H9 (cell line): ENCODE measurements at regions not wholly inside any gene's neighbourhood (a gene's known extent, or its start where the extent isn't known, plus 50 kb on each side); places are given as distances from the start of the nearest gene placed in this dataset.

Experiments used
- DNase-seq: peaks from one replicate; pipeline ENCODE4 v3.0.0-alpha.2; 2017
- H2AFZ ChIP-seq: one replicate; pipeline ENCODE4 v1.6.1; 2013; ENCODE audit warnings: mild to moderate bottlenecking, low read length, control low read depth, moderate library complexity
- H2AK5ac ChIP-seq: 2 replicates; pipeline ENCODE4 v1.6.1; 2013; ENCODE audit warnings: low read length, control low read depth, mixed read lengths; ENCODE audit not compliant: insufficient read length
- H2BK120ac ChIP-seq: one replicate; pipeline ENCODE4 v1.6.1; 2013; ENCODE audit warnings: low read depth, mild to moderate bottlenecking, low read length, control low read depth, inconsistent platforms; ENCODE audit not compliant: poor library complexity, severe bottlenecking
- H2BK12ac ChIP-seq: 2 replicates; pipeline ENCODE4 v1.6.1; 2013; ENCODE audit warnings: low read length, control low read depth, mixed read lengths, low read depth; ENCODE audit not compliant: insufficient read length
- H2BK15ac ChIP-seq: 2 replicates; pipeline ENCODE4 v1.6.1; 2013; ENCODE audit warnings: low read depth, low read length, control low read depth
- H2BK20ac ChIP-seq: one replicate; pipeline ENCODE4 v1.6.1; 2013; ENCODE audit warnings: low read depth, mild to moderate bottlenecking, low read length, control low read depth, inconsistent platforms; ENCODE audit not compliant: poor library complexity, severe bottlenecking
- H2BK5ac ChIP-seq: 2 replicates; pipeline ENCODE4 v1.6.1; 2013; ENCODE audit warnings: low read length, control low read depth, mixed read lengths; ENCODE audit not compliant: insufficient read length
- H3K14ac ChIP-seq: 2 replicates; pipeline ENCODE4 v1.6.1; 2013; ENCODE audit warnings: low read length, control low read depth; ENCODE audit not compliant: insufficient read depth
- H3K18ac ChIP-seq: 2 replicates; pipeline ENCODE4 v1.6.1; 2013; ENCODE audit warnings: low read depth, mild to moderate bottlenecking, mixed read lengths, low read length, control low read depth; ENCODE audit not compliant: insufficient read length
- H3K23ac ChIP-seq: 2 replicates; pipeline ENCODE4 v1.6.1; 2013; ENCODE audit warnings: low read length, control low read depth, mixed read lengths, low read depth; ENCODE audit not compliant: insufficient read length
- H3K23me2 ChIP-seq: 2 replicates; pipeline ENCODE4 v1.6.1; 2013; ENCODE audit warnings: low read depth, mild to moderate bottlenecking, mixed read lengths, low read length, control low read depth; ENCODE audit not compliant: insufficient read length, poor library complexity, severe bottlenecking
- H3K27ac ChIP-seq: 2 replicates; pipeline ENCODE4 v1.5.1; 2013; ENCODE audit warnings: low read length, control low read depth, mixed read lengths, low read depth; ENCODE audit not compliant: insufficient read length
- H3K27me3 ChIP-seq: 2 replicates; pipeline ENCODE4 v1.6.1; 2013; ENCODE audit warnings: low read length, control low read depth, inconsistent platforms; ENCODE audit not compliant: insufficient read depth
- H3K4ac ChIP-seq: 2 replicates; pipeline ENCODE4 v1.6.1; 2013; ENCODE audit warnings: low read depth, mild to moderate bottlenecking, control low read depth, inconsistent platforms, low read length, moderate library complexity
- H3K4me1 ChIP-seq: 2 replicates; pipeline ENCODE4 v1.6.1; 2013; ENCODE audit warnings: low read length, control low read depth, inconsistent platforms; ENCODE audit not compliant: insufficient read depth
- H3K4me2 ChIP-seq: 2 replicates; pipeline ENCODE4 v1.6.1; 2013; ENCODE audit warnings: low read length, control low read depth, mixed read lengths; ENCODE audit not compliant: insufficient read length, insufficient read depth
- H3K56ac ChIP-seq: 2 replicates; pipeline ENCODE4 v1.6.1; 2013; ENCODE audit warnings: low read depth, mild to moderate bottlenecking, mixed read lengths, low read length, control low read depth; ENCODE audit not compliant: insufficient read length
- H3K79me1 ChIP-seq: 2 replicates; pipeline ENCODE4 v1.6.1; 2013; ENCODE audit warnings: low read depth, mild to moderate bottlenecking, moderate library complexity, low read length, control low read depth, inconsistent platforms; ENCODE audit not compliant: insufficient read depth, poor library complexity, severe bottlenecking
- H3K79me2 ChIP-seq: 2 replicates; pipeline ENCODE4 v1.6.1; 2013; ENCODE audit warnings: low read length, control low read depth, inconsistent platforms; ENCODE audit not compliant: insufficient read depth
- H3K9ac ChIP-seq: 2 replicates; pipeline ENCODE4 v1.6.1; 2013; ENCODE audit warnings: low read length, control low read depth, mixed read lengths; ENCODE audit not compliant: insufficient read length; ENCODE audit errors: extremely low read depth
- H3K9me3 ChIP-seq: one replicate; pipeline ENCODE4 v1.6.1; 2013; ENCODE audit warnings: low read depth, low read length, inconsistent platforms; ENCODE audit not compliant: control insufficient read depth
- H3T11ph ChIP-seq: one replicate; pipeline ENCODE4 v1.6.1; 2013; ENCODE audit warnings: mild to moderate bottlenecking, low read length, control low read depth, inconsistent platforms
- H4K20me1 ChIP-seq: one replicate; pipeline ENCODE4 v1.6.1; 2013; ENCODE audit not compliant: control insufficient read depth, insufficient read length, insufficient read depth
- H4K5ac ChIP-seq: 2 replicates; pipeline ENCODE4 v1.6.1; 2013; ENCODE audit warnings: low read depth, mild to moderate bottlenecking, mixed read lengths, low read length, control low read depth; ENCODE audit not compliant: insufficient read length
- H4K8ac ChIP-seq: replicated peaks from 2 replicates; pipeline ENCODE4 v1.6.1; 2013; ENCODE audit warnings: low read length, control low read depth, mixed read lengths, low read depth; ENCODE audit not compliant: insufficient read length
- H4K91ac ChIP-seq: 2 replicates; pipeline ENCODE4 v1.6.1; 2013; ENCODE audit warnings: low read depth, mild to moderate bottlenecking, moderate library complexity, mixed read lengths, low read length, control low read depth; ENCODE audit not compliant: insufficient read length
- H3K27ac Mint-ChIP-seq, 3 experiments: 2 replicates in 2 of 3; 3 replicates in 1 of 3; pipeline ENCODE4 v1.8.0; 2020 to 2021; ENCODE audit warnings: mixed read lengths in 3 of 3, mild to moderate bottlenecking in 1 of 3, moderate library complexity in 1 of 3
- H3K27me3 Mint-ChIP-seq: 2 replicates; pipeline ENCODE4 v1.8.0; 2021; ENCODE audit warnings: low read depth, mild to moderate bottlenecking, moderate library complexity, mixed read lengths
- H3K36me3 Mint-ChIP-seq, 3 experiments: 2 replicates in 2 of 3; 3 replicates in 1 of 3; pipeline ENCODE4 v1.8.0; 2020 to 2021; ENCODE audit warnings: low read depth in 3 of 3, mixed read lengths in 3 of 3; ENCODE audit not compliant: insufficient read depth in 1 of 3
- H3K4me1 Mint-ChIP-seq, 2 experiments: 2 replicates each; pipeline ENCODE4 v1.8.0; 2020; ENCODE audit warnings: mixed read lengths in 2 of 2
- H3K4me3 Mint-ChIP-seq, 2 experiments: 2 replicates in 1 of 2; 3 replicates in 1 of 2; pipeline ENCODE4 v1.8.0; 2020 to 2021; ENCODE audit warnings: mild to moderate bottlenecking in 2 of 2, mixed read lengths in 2 of 2, moderate library complexity in 1 of 2
- H3K9me3 Mint-ChIP-seq, 2 experiments: 2 replicates in 1 of 2; 3 replicates in 1 of 2; pipeline ENCODE4 v1.8.0; 2020; ENCODE audit warnings: mild to moderate bottlenecking in 2 of 2, mixed read lengths in 2 of 2, moderate library complexity in 1 of 2
- CTCF ChIP-seq: fragments of 200-600 bp; sonication (generic); conservative IDR thresholded peaks from 3 replicates; pipeline ENCODE4 v1.8.0; 2021; ENCODE audit warnings: antibody characterized with exemption, mild to moderate bottlenecking
- WGBS: extraction: QIAGEN DNeasy Blood & Tissue Kit; methylation state at CpG from one replicate; pipeline ENCODE4 v1.1.7; 2013; ENCODE audit warnings: missing lambda C conversion rate, low lambda C conversion rate, mixed read lengths; ENCODE audit not compliant: insufficient read length; ENCODE audit errors: extremely low coverage; 5-methylcytosine and 5-hydroxymethylcytosine counted together

- H3K27ac ChIP-seq, result no peak overlapping the region
- Mint-ChIP-seq H3K27ac (no peak overlapping the region), H3K27me3 (no peaks in the 10 kb centered on the region; the same call in 1 of the 2 replicates), H3K4me3 (no peak overlapping the region), H3K4me1 (no peaks in the 10 kb centered on the region), H3K9me3 (peaks cover 0 to 3% of the 10 kb centered on the region in 2 experiments; a peak in 2 of 5 replicates), H3K36me3 (peaks cover 0 to 6% (median 0%) of the 10 kb centered on the region in 3 experiments; a peak in 4 of 7 replicates)
- no peak overlapping the region for H3K56ac ChIP-seq
- no CpG with 5 or more reads among the region's 1 CpG for WGBS
- no peaks in the 10 kb centered on the region for H3K23me2 ChIP-seq
- H3K9me3 ChIP-seq, result no peaks in the 10 kb centered on the region
- H4K5ac ChIP-seq, result no peak overlapping the region
- H3K79me1 ChIP-seq, result no peaks in the 10 kb centered on the region
- H2BK20ac ChIP-seq, result no peak overlapping the region
- H2BK120ac ChIP-seq, result no peak overlapping the region
- H3K4me1 ChIP-seq, result no peaks in the 10 kb centered on the region
- H3K27me3 ChIP-seq, result no peaks in the 10 kb centered on the region
- H3K18ac ChIP-seq, result no peak overlapping the region
- no peak for DNase-seq
- no peak overlapping the region for H2BK15ac ChIP-seq
- H4K91ac ChIP-seq, result no peak overlapping the region
- no peak overlapping the region for H2BK5ac ChIP-seq
- no peaks in the 10 kb centered on the region for H4K20me1 ChIP-seq
- no peak overlapping the region for H4K8ac ChIP-seq
- H3K9ac ChIP-seq, result no peak overlapping the region
- no peak overlapping the region for H2BK12ac ChIP-seq
- H3K4ac ChIP-seq, result no peak overlapping the region
- no peak overlapping the region for H3T11ph ChIP-seq
- no peak for TF ChIP-seq CTCF
- H2AK5ac ChIP-seq, result no peak overlapping the region
- no peaks in the 10 kb centered on the region for H3K79me2 ChIP-seq
- no peak overlapping the region for H3K14ac ChIP-seq
- H2AFZ ChIP-seq, result no peak overlapping the region
- no peak overlapping the region for H3K4me2 ChIP-seq
- no peak overlapping the region for H3K23ac ChIP-seq
These were observed 483.9 kb downstream of the HTR7 start for GRCh38 chr10:90373911-90374310.
